K562 (cell line): ENCODE measurements at regions not wholly inside any gene's neighbourhood (a gene's known extent, or its start where the extent isn't known, plus 50 kb on each side); places are given as distances from the start of the nearest gene placed in this dataset.

Source experiments
- ATAC-seq: fragments of 200-7000 bp; cut with Tn5 transposase; 3 replicates; pipeline ENCODE4 v1.9.1; 2020; ENCODE audit warnings: moderate library complexity
- BruUV-seq: library from RNA; stranded (reverse); fragments of 400-500 nt; replicated peaks from 2 replicates; lab custom pipeline; 2021; lab: Mats Ljungman, UMichigan
- CTCF ChIA-PET: fragments of 300-600 bp; formaldehyde crosslinking; extraction: SDS; loops from one replicate; lab custom pipeline; 2021; ENCODE audit warnings: low intra/inter-chr PET ratio; lab: Yijun Ruan, JAX
- POLR2A ChIA-PET: fragments of 300-600, 350-650 bp; sonication (Branson Sonifier 250); formaldehyde crosslinking; extraction: SDS; loops from one replicate; lab custom pipeline; 2021; ENCODE audit warnings: antibody characterized with exemption, inconsistent platforms; lab: Yijun Ruan, JAX
- DNase-seq, 4 experiments: peaks; one replicate each; pipeline versions ENCODE4 v3.0.0 to v3.0.0-alpha.2; 2011 to 2018; ENCODE audit warnings: low spot score in 3 of 4, mixed read lengths in 3 of 4; ENCODE audit errors: extremely low read depth in 1 of 4
- FAIRE-seq: peaks from 2 replicates; lab custom pipeline; 2011; peaks lifted over from hg19 to GRCh38; lab: Jason Lieb, UNC
- H2AFZ ChIP-seq: 2 replicates; pipeline ENCODE4 v1.6.0; 2011; ENCODE audit warnings: low read depth, low read length, control low read depth, inconsistent platforms
- H3K27ac ChIP-seq: fragments of 200-600 bp; 3 replicates; pipeline ENCODE4 v1.8.0; 2011; ENCODE audit warnings: low read depth, mild to moderate bottlenecking, control low read depth, inconsistent platforms, low read length, moderate library complexity, mixed read lengths; ENCODE audit errors: extremely low read depth
- H3K27me3 ChIP-seq, 2 experiments: fragments of 300-600 bp in 1 of 2; 2 replicates in 1 of 2; 3 replicates in 1 of 2; pipeline versions ENCODE4 v1.6.0 to v1.8.0; 2011; ENCODE audit warnings: inconsistent platforms in 2 of 2, low read length in 2 of 2, mild to moderate bottlenecking in 1 of 2, mixed read lengths in 1 of 2, moderate library complexity in 1 of 2; ENCODE audit not compliant: control insufficient read depth in 2 of 2, insufficient read depth in 2 of 2
- H3K36me3 ChIP-seq: fragments of 300-600 bp; 3 replicates; pipeline ENCODE4 v1.8.0; 2011; ENCODE audit warnings: mild to moderate bottlenecking, low read length, inconsistent platforms; ENCODE audit not compliant: control insufficient read depth, insufficient read depth
- H3K4me1 ChIP-seq, 2 experiments: fragments of 200-600 bp in 1 of 2; replicated peaks in 1 of 2; 2 replicates in 1 of 2; 3 replicates in 1 of 2; pipeline versions ENCODE4 v1.5.1 to v1.8.0; 2011; ENCODE audit warnings: inconsistent platforms in 2 of 2, low read length in 2 of 2, mild to moderate bottlenecking in 1 of 2, mixed read lengths in 1 of 2, moderate library complexity in 1 of 2; ENCODE audit not compliant: control insufficient read depth in 2 of 2, insufficient read depth in 2 of 2
- H3K4me2 ChIP-seq: 2 replicates; pipeline ENCODE4 v1.6.1; 2011; ENCODE audit warnings: low read length, control low read depth, inconsistent platforms, mixed read lengths; ENCODE audit not compliant: insufficient read depth
- H3K4me3 ChIP-seq: fragments of 200-600 bp; sonication (generic), shearing (Covaris generic); 2 replicates; pipeline ENCODE4 v1.5.1; 2016; ENCODE audit warnings: control low read depth, inconsistent platforms
- H3K79me2 ChIP-seq: fragments of 200-600 bp; 3 replicates; pipeline ENCODE4 v1.8.0; 2011; ENCODE audit warnings: low read length, inconsistent platforms; ENCODE audit not compliant: control insufficient read depth, insufficient read depth
- H3K9ac ChIP-seq, 2 experiments: 2 replicates each; pipeline versions ENCODE4 v1.6.0 to v1.6.1; 2011; ENCODE audit warnings: low read depth in 2 of 2, low read length in 2 of 2, control low read depth in 1 of 2, inconsistent platforms in 1 of 2, mild to moderate bottlenecking in 1 of 2, mixed read lengths in 1 of 2; ENCODE audit not compliant: insufficient read depth in 1 of 2
- H3K9me1 ChIP-seq: one replicate; pipeline ENCODE4 v1.6.0; 2011; ENCODE audit warnings: inconsistent platforms, mild to moderate bottlenecking, low read length, moderate library complexity; ENCODE audit not compliant: control insufficient read depth, insufficient read depth
- H3K9me3 ChIP-seq: replicated peaks from 2 replicates; pipeline ENCODE4 v1.5.1; 2011; ENCODE audit warnings: low read depth, low read length, inconsistent platforms; ENCODE audit not compliant: control insufficient read depth, insufficient read depth
- H4K20me1 ChIP-seq: replicated peaks from 2 replicates; pipeline ENCODE4 v1.6.1; 2011; ENCODE audit warnings: low read length, inconsistent platforms, mixed read lengths; ENCODE audit not compliant: control insufficient read depth, insufficient read depth
- BDP1 ChIP-seq: IDR thresholded peaks from 3 replicates; pipeline ENCODE4 v1.6.1; 2011; ENCODE audit not compliant: insufficient read length, insufficient read depth
- CBX2 ChIP-seq: fragments of 200-600 bp; sonication (generic); IDR thresholded peaks from one replicate; pipeline ENCODE4 v1.6.1; 2012; ENCODE audit warnings: mild to moderate bottlenecking, low read length, inconsistent platforms; ENCODE audit not compliant: insufficient read depth, poor library complexity, severe bottlenecking
- FOXP1 ChIP-seq: sonication (generic); formaldehyde crosslinking; IDR thresholded peaks from 2 replicates; pipeline ENCODE4 v1.8.0; 2022; ENCODE audit warnings: mild to moderate bottlenecking, missing genetic modification reagents
- HDAC8 ChIP-seq: fragments of 450-650 bp; IDR thresholded peaks from 2 replicates; pipeline ENCODE4 v1.6.1; 2016; ENCODE audit warnings: mild to moderate bottlenecking, missing genetic modification characterization, moderate library complexity, missing compliant biosample characterization
- KLF1 ChIP-seq: fragments of 450-650 bp; IDR thresholded peaks from 2 replicates; pipeline ENCODE4 v1.6.1; 2016; ENCODE audit warnings: missing genetic modification characterization, missing compliant biosample characterization
- MEIS2 ChIP-seq: fragments of 450-650 bp; IDR thresholded peaks from 2 replicates; pipeline ENCODE4 v1.6.1; 2014; ENCODE audit warnings: mild to moderate bottlenecking; ENCODE audit not compliant: partially characterized antibody
- PML ChIP-seq: IDR thresholded peaks from 2 replicates; pipeline ENCODE4 v1.6.1; 2012; ENCODE audit warnings: low read length, inconsistent platforms
- SMAD4 ChIP-seq: fragments of 250-450 bp; sonication (Bioruptor Pico); conservative IDR thresholded peaks from 2 replicates; pipeline ENCODE4 v1.8.0; 2021; ENCODE audit warnings: inconsistent platforms, mild to moderate bottlenecking, moderate library complexity
- TCFL5 ChIP-seq: fragments of 250-450 bp; sonication (Bioruptor Pico); conservative IDR thresholded peaks from 2 replicates; pipeline ENCODE4 v1.6.1; 2021; ENCODE audit warnings: mild to moderate bottlenecking, moderate library complexity, matching md5 sums
- WGBS: fragments of 100-300 bp; shearing (Covaris generic); methylation state at CpG from one replicate; pipeline ENCODE4 v1.1.6; 2016; ENCODE audit warnings: low coverage, mixed read lengths; ENCODE audit not compliant: insufficient coverage; ENCODE audit errors: missing lambda C conversion rate; 5-methylcytosine and 5-hydroxymethylcytosine counted together
- in situ Hi-C: fragments of 300-500 bp; cut with MboI; formaldehyde crosslinking; loops from 4 replicates; pipeline ENCODE4 v1.15.0; 2018; ENCODE audit warnings: inconsistent platforms, mixed read lengths
- intact Hi-C: fragments of 100-400 bp; cut with micrococcal nuclease; formaldehyde crosslinking; loops from 2 replicates; pipeline ENCODE4 v1.14.2; 2022
- TF ChIP-seq, protein P1 (sequence below): fragments of 450-650 bp; formaldehyde crosslinking; IDR thresholded peaks from 2 replicates; pipeline ENCODE4 v1.4.0; 2020; ENCODE audit warnings: mild to moderate bottlenecking, mixed read lengths
- TF ChIP-seq, protein P2 (sequence below), 2 experiments: fragments of 450-650 bp in 1 of 2; sonication (generic) in 1 of 2; formaldehyde crosslinking in 1 of 2; IDR thresholded peaks; 2 replicates each; pipeline versions ENCODE4 v1.7.1 to v1.9.0; 2016 to 2022; ENCODE audit warnings: inconsistent platforms in 1 of 2, mild to moderate bottlenecking in 1 of 2, missing genetic modification reagents in 1 of 2

DNA sequence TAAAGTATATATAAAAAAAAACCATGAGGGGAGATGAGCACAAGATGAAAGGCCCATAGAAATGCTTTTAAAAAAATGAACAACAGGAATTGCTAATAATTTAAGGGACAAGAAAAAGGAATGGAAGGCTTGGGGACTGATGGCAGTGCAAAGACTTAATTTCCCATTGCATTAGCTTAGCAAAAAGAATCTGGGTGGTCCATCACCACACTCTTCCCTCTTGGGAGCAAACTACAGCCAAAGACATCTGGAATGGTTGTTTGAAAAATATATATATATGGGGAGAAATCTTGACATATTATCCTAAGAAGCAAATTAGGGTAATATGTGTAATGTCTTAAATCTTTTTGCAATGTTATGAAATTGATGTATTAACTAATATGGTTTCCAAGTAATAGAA lies 727.1 kb downstream of the METTL15 start (continued):
- no peak for TF ChIP-seq FOXP1 (CRISPR knock-in tag)
- no peak for TF ChIP-seq KLF1 (tag)
- TF ChIP-seq TCFL5 (CRISPR knock-in tag), result no peak
- TF ChIP-seq, protein P1, sequence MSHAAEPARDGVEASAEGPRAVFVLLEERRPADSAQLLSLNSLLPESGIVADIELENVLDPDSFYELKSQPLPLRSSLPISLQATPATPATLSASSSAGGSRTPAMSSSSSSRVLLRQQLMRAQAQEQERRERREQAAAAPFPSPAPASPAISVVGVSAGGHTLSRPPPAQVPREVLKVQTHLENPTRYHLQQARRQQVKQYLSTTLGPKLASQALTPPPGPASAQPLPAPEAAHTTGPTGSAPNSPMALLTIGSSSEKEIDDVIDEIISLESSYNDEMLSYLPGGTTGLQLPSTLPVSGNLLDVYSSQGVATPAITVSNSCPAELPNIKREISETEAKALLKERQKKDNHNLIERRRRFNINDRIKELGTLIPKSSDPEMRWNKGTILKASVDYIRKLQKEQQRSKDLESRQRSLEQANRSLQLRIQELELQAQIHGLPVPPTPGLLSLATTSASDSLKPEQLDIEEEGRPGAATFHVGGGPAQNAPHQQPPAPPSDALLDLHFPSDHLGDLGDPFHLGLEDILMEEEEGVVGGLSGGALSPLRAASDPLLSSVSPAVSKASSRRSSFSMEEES, result no peak
- TF ChIP-seq BDP1, result no peak
- no peak for TF ChIP-seq PML
- TF ChIP-seq, all 486 proteins: peak for 0

DNA sequence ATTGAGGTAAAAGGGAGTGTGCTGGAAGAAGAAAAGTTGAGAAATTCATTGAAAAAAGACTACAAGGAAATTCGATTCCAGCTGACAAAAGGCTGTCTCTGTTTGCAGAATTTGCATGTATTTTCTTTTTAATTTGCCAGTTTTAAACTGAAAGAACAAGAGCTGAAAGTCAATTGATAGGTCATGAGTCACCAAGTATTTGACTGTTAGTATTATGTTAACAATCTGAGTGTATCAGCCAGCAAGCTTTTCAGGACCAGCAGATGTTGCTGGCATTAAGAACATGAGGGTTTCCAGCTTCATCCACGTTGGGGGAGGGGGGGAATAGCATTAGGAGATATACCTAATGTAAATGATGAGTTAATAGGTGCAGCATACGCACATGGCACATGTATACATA lies 726.7 kb downstream of the METTL15 start:
- in situ Hi-C loops, result no loop called here
- DNase-seq (no peak), ATAC-seq (no peak), FAIRE-seq (no peak)
- H3K27ac ChIP-seq, result no peak overlapping the region
- POLR2A ChIA-PET, result no interaction called here
- H3K79me2 ChIP-seq, result no peaks in the 10 kb centered on the region
- intact Hi-C loops, result no loop called here
- BruUV-seq, result no TSS peak
- CTCF ChIA-PET, result no interaction called here
- H3K9ac ChIP-seq, result no peak overlapping the region
- no peaks in the 10 kb centered on the region; the same call in 1 of the 2 replicates for H3K9me3 ChIP-seq
- H3K4me3 ChIP-seq, result no peak overlapping the region
- H3K4me2 ChIP-seq, result no peak overlapping the region
- no peak overlapping the region for H2AFZ ChIP-seq
- WGBS, result 0% methylated on average over 3 of the region's 3 CpGs
- no peaks in the 10 kb centered on the region for H3K27me3 ChIP-seq
- no peaks in the 10 kb centered on the region for H3K36me3 ChIP-seq
- H4K20me1 ChIP-seq, result no peaks in the 10 kb centered on the region
- no peaks in the 10 kb centered on the region for H3K9me1 ChIP-seq
- H3K4me1 ChIP-seq, result no peaks in the 10 kb centered on the region
- TF ChIP-seq MEIS2 (no peak), SMAD4 (no peak), HDAC8 (tag) (no peak), CBX2 (no peak)
- TF ChIP-seq, protein P2, sequence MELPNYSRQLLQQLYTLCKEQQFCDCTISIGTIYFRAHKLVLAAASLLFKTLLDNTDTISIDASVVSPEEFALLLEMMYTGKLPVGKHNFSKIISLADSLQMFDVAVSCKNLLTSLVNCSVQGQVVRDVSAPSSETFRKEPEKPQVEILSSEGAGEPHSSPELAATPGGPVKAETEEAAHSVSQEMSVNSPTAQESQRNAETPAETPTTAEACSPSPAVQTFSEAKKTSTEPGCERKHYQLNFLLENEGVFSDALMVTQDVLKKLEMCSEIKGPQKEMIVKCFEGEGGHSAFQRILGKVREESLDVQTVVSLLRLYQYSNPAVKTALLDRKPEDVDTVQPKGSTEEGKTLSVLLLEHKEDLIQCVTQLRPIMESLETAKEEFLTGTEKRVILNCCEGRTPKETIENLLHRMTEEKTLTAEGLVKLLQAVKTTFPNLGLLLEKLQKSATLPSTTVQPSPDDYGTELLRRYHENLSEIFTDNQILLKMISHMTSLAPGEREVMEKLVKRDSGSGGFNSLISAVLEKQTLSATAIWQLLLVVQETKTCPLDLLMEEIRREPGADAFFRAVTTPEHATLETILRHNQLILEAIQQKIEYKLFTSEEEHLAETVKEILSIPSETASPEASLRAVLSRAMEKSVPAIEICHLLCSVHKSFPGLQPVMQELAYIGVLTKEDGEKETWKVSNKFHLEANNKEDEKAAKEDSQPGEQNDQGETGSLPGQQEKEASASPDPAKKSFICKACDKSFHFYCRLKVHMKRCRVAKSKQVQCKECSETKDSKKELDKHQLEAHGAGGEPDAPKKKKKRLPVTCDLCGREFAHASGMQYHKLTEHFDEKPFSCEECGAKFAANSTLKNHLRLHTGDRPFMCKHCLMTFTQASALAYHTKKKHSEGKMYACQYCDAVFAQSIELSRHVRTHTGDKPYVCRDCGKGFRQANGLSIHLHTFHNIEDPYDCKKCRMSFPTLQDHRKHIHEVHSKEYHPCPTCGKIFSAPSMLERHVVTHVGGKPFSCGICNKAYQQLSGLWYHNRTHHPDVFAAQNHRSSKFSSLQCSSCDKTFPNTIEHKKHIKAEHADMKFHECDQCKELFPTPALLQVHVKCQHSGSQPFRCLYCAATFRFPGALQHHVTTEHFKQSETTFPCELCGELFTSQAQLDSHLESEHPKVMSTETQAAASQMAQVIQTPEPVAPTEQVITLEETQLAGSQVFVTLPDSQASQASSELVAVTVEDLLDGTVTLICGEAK (IDR thresholded peaks at IDR 0.05), result no peak
- TF ChIP-seq, protein P2 (CRISPR knock-in tag; IDR thresholded peaks at IDR 0.05), result no peak
